ENCODE measurements at regions not wholly inside any gene's neighbourhood (a gene's known extent, or its start where the extent isn't known, plus 50 kb on each side); places are given as distances from the start of the nearest gene placed in this dataset.

- Histone ChIP-seq H3K27ac (no peak overlapping the region), H3K27me3 (ENCODE audit: insufficient read depth, low read depth, severe bottlenecking) (no peaks in the 10 kb centered on the region), H3K36me3 (no peaks in the 10 kb centered on the region), H3K4me3 (ENCODE audit: low read depth, low read length) (no peak overlapping the region), H3K9me3 (ENCODE audit: severe bottlenecking) (no peaks in the 10 kb centered on the region)
- DNase-seq: no peak
- no peak for TF ChIP-seq CTCF (IDR thresholded peaks at IDR 0.05; ENCODE audit: low read depth, low read length)
Measured at GRCh38 chr4:181468451-181468850, 774.8 kb upstream of the TENM3 start.

GRCh38 chr4:181470306-181470705 is 772.9 kb upstream of the TENM3 start:
- Histone ChIP-seq H3K36me3 (no peaks in the 10 kb centered on the region), H3K4me3 (ENCODE audit: low read depth, low read length) (no peak overlapping the region), H3K27ac (no peak overlapping the region), H3K9me3 (ENCODE audit: severe bottlenecking) (no peaks in the 10 kb centered on the region), H3K27me3 (ENCODE audit: insufficient read depth, low read depth, severe bottlenecking) (no peaks in the 10 kb centered on the region)
- no peak for DNase-seq
- TF ChIP-seq CTCF (IDR thresholded peaks at IDR 0.05; ENCODE audit: low read depth, low read length): no peak

GRCh38 chr4:181475359-181475758 is 767.8 kb upstream of the TENM3 start:
- no peaks in the 10 kb centered on the region for H3K36me3 ChIP-seq
- no peak overlapping the region for H3K27ac ChIP-seq
- no peaks in the 10 kb centered on the region for H3K27me3 ChIP-seq (ENCODE audit: insufficient read depth, low read depth, severe bottlenecking)
- TF ChIP-seq CTCF (IDR thresholded peaks at IDR 0.05; ENCODE audit: low read depth, low read length): no peak
- no peak overlapping the region for H3K4me3 ChIP-seq (ENCODE audit: low read depth, low read length)
- DNase-seq: no peak
- H3K9me3 ChIP-seq (ENCODE audit: severe bottlenecking): no peaks in the 10 kb centered on the region

GRCh38 chr4:181475781-181476507 is 767.3 kb upstream of the TENM3 start:
- Histone ChIP-seq H3K9me3 (ENCODE audit: severe bottlenecking) (no peaks in the 10 kb centered on the region), H3K36me3 (no peaks in the 10 kb centered on the region), H3K27ac (no peak overlapping the region), H3K4me3 (ENCODE audit: low read depth, low read length) (no peak overlapping the region), H3K27me3 (ENCODE audit: insufficient read depth, low read depth, severe bottlenecking) (no peaks in the 10 kb centered on the region)
- DNase-seq: no peak
- no peak for TF ChIP-seq CTCF (IDR thresholded peaks at IDR 0.05; ENCODE audit: low read depth, low read length)

DNA sequence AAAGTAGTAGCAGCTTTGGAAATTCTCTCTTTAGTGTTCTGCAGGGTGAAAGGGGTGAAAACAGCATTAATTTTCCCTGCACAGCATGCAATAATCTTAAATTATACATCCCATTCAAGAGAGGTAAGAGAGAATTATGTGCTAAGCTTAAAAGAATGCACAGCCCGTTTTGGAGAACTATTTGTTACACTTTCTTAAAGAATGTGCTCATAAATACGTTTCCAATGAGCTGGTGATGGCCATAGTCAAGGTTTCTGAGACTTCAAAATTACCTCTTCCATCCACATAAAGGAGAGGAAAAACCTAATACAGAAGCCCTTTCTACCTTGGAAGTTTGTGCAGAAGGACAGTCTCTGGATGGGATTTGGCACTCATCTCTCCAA is 766.7 kb upstream of the TENM3 start:
- no peak for TF ChIP-seq CTCF (IDR thresholded peaks at IDR 0.05; ENCODE audit: low read depth, low read length)

GRCh38 chr4:181477591-181477990 is 765.6 kb upstream of the TENM3 start:
- H3K27ac ChIP-seq: no peak overlapping the region
- H3K36me3 ChIP-seq: no peaks in the 10 kb centered on the region
- no peaks in the 10 kb centered on the region for H3K27me3 ChIP-seq (ENCODE audit: insufficient read depth, low read depth, severe bottlenecking)
- no peak overlapping the region for H3K4me3 ChIP-seq (ENCODE audit: low read depth, low read length)
- no peak for TF ChIP-seq CTCF (IDR thresholded peaks at IDR 0.05; ENCODE audit: low read depth, low read length)
- no peaks in the 10 kb centered on the region for H3K9me3 ChIP-seq (ENCODE audit: severe bottlenecking)
- no peak for DNase-seq

More for the DNA sequence above, 766.7 kb upstream of the TENM3 start:
- Histone ChIP-seq H3K27me3 (ENCODE audit: insufficient read depth, low read depth, severe bottlenecking) (no peaks in the 10 kb centered on the region), H3K9me3 (ENCODE audit: severe bottlenecking) (no peaks in the 10 kb centered on the region), H3K4me3 (ENCODE audit: low read depth, low read length) (no peak overlapping the region), H3K36me3 (no peaks in the 10 kb centered on the region), H3K27ac (no peak overlapping the region)
- no peak for DNase-seq
